ENCODE measurements at regions not wholly inside any gene's neighbourhood (a gene's known extent, or its start where the extent isn't known, plus 50 kb on each side); places are given as distances from the start of the nearest gene placed in this dataset.

DNA sequence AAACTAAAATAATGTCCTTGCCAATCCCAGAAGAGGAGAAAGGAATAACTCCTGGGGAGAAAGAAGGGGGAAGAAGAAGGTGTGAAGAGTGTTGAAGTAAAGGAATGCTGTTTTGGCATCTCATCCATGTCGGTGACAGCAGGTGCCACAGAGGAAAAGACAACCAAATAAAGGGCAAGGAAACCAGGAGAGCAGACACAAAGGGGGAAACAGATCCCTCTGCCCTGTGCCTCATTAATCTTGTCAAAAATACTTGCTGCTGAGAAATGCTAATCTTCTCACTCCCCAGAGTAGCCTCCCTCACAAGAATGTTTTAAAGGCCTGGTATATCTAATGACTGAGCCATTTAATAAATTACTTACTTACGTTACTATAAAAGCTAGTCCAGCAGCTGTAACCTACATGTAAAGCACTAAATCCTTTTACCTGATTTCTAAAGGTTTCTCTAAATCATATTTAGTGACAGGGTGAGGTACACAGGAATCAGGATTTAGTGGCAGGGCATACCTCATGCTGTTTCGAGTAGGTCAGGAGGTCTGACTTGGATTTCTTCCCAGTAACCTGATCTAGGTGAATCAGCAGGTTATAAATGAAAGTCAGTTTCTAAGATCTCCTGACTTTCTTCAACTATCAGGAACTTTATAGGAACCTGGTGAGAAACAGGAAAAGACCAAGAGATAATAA lies 377.1 kb downstream of the CENPW start:
- intact Hi-C loops (cut with DNase I; ENCODE audit: low total_unique reads): no loop called here
- TF ChIP-seq POLR2A (IDR thresholded peaks at IDR 0.05): no peak
- TF ChIP-seq CTCF (IDR thresholded peaks at IDR 0.05): no peak
- no peak overlapping the region for H3K27ac ChIP-seq

DNA sequence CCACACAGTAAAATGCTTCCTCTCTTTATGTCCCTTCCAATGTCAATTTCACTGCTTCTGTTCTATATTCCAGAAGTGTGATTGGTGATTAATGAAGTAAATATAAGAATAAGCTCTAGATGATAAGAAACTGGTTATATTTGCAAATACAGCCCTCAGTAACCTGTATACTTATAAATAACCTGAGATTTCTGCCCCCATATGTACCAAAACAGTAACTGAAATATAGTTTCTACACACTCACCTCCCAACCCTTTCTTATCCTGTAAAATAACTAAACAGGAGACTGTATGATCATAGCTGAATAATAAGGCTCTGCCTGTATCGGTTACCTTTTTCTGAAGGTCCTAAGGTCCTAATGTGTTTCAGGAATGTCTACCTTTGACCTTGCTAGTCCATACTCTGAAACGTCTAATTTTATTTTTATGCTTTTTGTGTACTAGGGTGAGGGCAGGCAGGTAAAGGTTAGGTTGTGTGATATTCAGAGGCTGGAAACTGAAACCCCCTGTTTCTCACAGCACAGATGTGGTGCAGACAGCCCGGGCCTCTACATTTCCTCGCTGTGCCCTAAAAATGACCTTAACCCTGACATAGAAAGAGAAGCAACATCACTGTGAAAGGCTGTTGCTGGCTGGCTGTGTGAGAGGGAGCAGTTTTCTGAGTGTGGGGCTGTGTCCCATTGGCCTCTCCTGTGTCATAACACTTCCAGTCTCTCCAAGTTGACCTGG lies 378.8 kb downstream of the CENPW start:
- no peak for TF ChIP-seq CTCF (IDR thresholded peaks at IDR 0.05)
- TF ChIP-seq POLR2A (IDR thresholded peaks at IDR 0.05): no peak
- no peak for DNase-seq
- H3K9me3 ChIP-seq: no peaks in the 10 kb centered on the region
- no peaks in the 10 kb centered on the region for H3K27me3 ChIP-seq
- no peaks in the 10 kb centered on the region for H3K4me1 ChIP-seq
- no peak overlapping the region for H3K27ac ChIP-seq
- intact Hi-C loops (cut with DNase I; ENCODE audit: low total_unique reads): no loop called here
- no peaks in the 10 kb centered on the region for H3K36me3 ChIP-seq
- H3K4me3 ChIP-seq: no peak overlapping the region

More for the DNA sequence above, 377.1 kb downstream of the CENPW start:
- Histone ChIP-seq H3K27me3 (no peaks in the 10 kb centered on the region), H3K4me1 (no peaks in the 10 kb centered on the region), H3K4me3 (no peak overlapping the region), H3K36me3 (no peaks in the 10 kb centered on the region), H3K9me3 (no peaks in the 10 kb centered on the region)
- DNase-seq: no peak

- Histone ChIP-seq H3K9me3 (no peaks in the 10 kb centered on the region), H3K36me3 (no peaks in the 10 kb centered on the region), H3K27ac (no peak overlapping the region), H3K4me1 (no peaks in the 10 kb centered on the region), H3K4me3 (no peak overlapping the region), H3K27me3 (no peaks in the 10 kb centered on the region)
- no peak for DNase-seq
- TF ChIP-seq CTCF (IDR thresholded peaks at IDR 0.05) (no peak), POLR2A (IDR thresholded peaks at IDR 0.05) (no peak)
- intact Hi-C loops (cut with DNase I; ENCODE audit: low total_unique reads): no loop called here
Observed at GRCh38 chr6:126720304-126720703, 380.4 kb downstream of the CENPW start.

DNA sequence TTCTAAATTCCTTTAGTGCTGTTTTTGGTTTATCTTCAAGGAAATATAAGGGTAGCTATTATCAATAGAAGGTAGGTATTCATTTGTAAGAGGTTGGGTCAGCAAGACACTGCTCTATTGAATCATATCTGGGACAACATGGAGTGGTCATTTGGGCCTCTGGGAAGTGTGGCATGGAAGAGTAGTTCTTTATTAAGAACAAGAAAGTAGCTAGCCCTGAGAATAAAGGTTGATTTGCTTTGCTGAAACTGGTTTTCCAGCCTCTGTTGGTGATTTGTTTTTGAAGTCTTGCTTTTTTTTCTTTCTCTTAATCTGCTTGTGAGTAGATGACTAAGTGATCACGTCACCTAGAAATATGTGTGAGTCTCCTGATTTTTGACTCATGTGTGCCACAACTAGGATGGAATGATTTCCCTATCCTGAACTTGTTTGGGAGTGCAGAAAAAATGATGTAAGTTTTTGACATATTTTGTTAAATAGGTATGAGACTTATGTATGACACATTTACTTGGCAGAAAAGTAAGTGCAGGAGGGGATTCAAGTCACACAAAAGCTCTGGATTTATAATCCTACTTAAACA lies 381.8 kb downstream of the CENPW start:
- Histone ChIP-seq H3K27ac (no peak overlapping the region), H3K36me3 (no peaks in the 10 kb centered on the region), H3K4me3 (no peak overlapping the region), H3K4me1 (no peaks in the 10 kb centered on the region), H3K27me3 (no peaks in the 10 kb centered on the region), H3K9me3 (no peaks in the 10 kb centered on the region)
- intact Hi-C loops (cut with DNase I; ENCODE audit: low total_unique reads): no loop called here
- TF ChIP-seq CTCF (IDR thresholded peaks at IDR 0.05) (no peak), POLR2A (IDR thresholded peaks at IDR 0.05) (no peak)
- no peak for DNase-seq

DNA sequence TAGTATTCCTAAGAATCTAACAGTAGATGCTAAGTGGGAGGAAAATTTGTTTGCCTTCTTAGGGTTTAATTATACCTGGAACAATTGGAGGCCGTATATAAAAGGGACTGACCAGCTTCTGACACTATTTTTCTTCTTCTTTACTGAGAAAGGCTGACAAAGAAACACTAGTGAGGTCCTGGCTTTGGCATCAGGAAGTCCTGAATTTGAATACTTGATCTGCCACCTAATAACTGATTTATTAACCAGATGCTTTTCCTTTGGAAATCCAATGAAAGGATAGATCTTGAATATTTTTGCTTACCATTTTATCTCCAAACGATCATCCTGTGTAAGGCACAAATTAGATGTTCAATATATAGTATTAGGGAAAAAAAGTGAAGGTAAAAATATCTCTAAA lies 382.5 kb downstream of the CENPW start:
- no peaks in the 10 kb centered on the region for H3K9me3 ChIP-seq
- intact Hi-C loops (cut with DNase I; ENCODE audit: low total_unique reads): no loop called here
- no peaks in the 10 kb centered on the region for H3K4me1 ChIP-seq
- H3K27ac ChIP-seq: no peak overlapping the region
- DNase-seq: no peak
- TF ChIP-seq CTCF (IDR thresholded peaks at IDR 0.05) (no peak), POLR2A (IDR thresholded peaks at IDR 0.05) (no peak)
- H3K36me3 ChIP-seq: no peaks in the 10 kb centered on the region
- no peaks in the 10 kb centered on the region for H3K27me3 ChIP-seq
- H3K4me3 ChIP-seq: no peak overlapping the region
